Thymus (tissue), 11 donors: ENCODE measurements at regions not wholly inside any gene's neighbourhood (a gene's known extent, or its start where the extent isn't known, plus 50 kb on each side); places are given as distances from the start of the nearest gene placed in this dataset.

Experiments used
- DNase-seq, 9 donors: peaks; one replicate each; pipeline ENCODE4 v3.0.0-alpha.2; 2013; ENCODE audit warnings: low spot score in 9 of 9, low read depth in 6 of 9, missing footprints in 1 of 9
- H3K27ac ChIP-seq, 2 donors: one replicate each; pipeline ENCODE4 v1.5.1; 2013; ENCODE audit warnings: control low read depth in 1 of 2, low read depth in 1 of 2, low read length in 1 of 2, mild to moderate bottlenecking in 1 of 2, moderate library complexity in 1 of 2
- H3K27me3 ChIP-seq, 2 donors: one replicate each; pipeline ENCODE4 v1.5.1; 2013; ENCODE audit warnings: low read length in 1 of 2; ENCODE audit not compliant: control insufficient read depth in 2 of 2, insufficient read depth in 1 of 2
- H3K36me3 ChIP-seq, 2 donors: one replicate each; pipeline ENCODE4 v1.5.1; 2013; ENCODE audit warnings: low read length in 1 of 2, mild to moderate bottlenecking in 1 of 2, moderate library complexity in 1 of 2; ENCODE audit not compliant: control insufficient read depth in 2 of 2, insufficient read depth in 2 of 2
- H3K4me1 ChIP-seq, 2 donors: one replicate each; pipeline ENCODE4 v1.5.1; 2013; ENCODE audit warnings: low read length in 2 of 2; ENCODE audit not compliant: control insufficient read depth in 2 of 2, insufficient read depth in 2 of 2
- H3K4me3 ChIP-seq, 2 donors: one replicate each; pipeline ENCODE4 v1.5.1; 2013; ENCODE audit warnings: low read length in 2 of 2, control low read depth in 1 of 2, mild to moderate bottlenecking in 1 of 2
- H3K9me3 ChIP-seq, 2 donors: one replicate each; pipeline ENCODE4 v1.5.1; 2013; ENCODE audit warnings: low read length in 1 of 2, mild to moderate bottlenecking in 1 of 2; ENCODE audit not compliant: control insufficient read depth in 2 of 2, insufficient read depth in 1 of 2
- WGBS: extraction: QIAGEN DNeasy Blood & Tissue Kit; methylation state at CpG from one replicate; pipeline ENCODE4 v1.1.7; 2013; 5-methylcytosine and 5-hydroxymethylcytosine counted together
- donor health status: healthy.

DNA sequence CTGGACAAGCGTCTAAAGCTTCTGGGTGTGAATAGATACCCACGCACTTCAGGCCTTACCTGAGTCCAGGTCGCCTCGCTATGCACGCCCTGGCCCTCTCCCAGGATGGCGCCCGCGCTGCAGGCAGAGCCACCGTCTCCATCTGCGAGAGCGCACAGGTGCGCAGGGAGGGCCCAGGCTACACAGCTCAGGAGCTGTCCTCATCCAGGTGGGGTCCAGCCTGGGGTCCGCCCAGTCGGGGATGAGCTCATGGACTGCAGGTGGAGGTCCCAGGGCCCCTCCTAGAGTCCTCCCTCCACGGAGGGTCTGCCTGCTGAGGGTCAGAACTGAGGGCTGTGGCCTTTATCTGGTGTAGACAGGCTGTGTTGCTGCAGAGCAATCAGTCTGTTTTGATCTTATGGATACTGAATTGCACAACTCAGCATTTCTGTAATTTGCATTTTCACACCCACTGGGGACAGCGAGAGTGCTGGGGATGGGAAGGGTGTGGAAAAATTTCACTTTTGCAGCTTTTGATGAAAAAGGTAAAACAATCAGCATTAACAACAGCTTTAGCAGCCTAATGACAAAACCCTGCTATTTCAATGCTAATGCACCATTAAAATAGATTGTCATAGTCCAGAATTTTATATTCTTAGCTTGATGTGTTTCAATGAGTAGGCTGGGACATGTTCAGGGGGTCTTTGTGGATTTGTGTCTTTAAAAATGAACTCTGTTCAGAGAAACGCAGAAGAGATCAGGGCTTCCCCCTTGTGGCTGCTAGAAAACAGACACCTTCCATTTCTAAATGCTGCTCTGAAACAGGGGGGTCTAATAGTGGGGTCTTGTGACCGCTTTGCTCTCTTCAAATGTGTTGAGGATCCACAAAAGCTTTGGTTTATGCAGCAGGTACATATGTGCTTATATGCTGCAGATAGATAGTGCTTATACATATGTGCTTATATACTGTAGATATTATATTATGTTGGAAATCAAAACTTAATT is 77.8 kb upstream of the PHACTR3 start:
- H3K27me3 ChIP-seq = peaks cover 0 to 13% of the 10 kb centered on the region in 2 donors
- H3K4me1 ChIP-seq = no peaks in the 10 kb centered on the region

DNA sequence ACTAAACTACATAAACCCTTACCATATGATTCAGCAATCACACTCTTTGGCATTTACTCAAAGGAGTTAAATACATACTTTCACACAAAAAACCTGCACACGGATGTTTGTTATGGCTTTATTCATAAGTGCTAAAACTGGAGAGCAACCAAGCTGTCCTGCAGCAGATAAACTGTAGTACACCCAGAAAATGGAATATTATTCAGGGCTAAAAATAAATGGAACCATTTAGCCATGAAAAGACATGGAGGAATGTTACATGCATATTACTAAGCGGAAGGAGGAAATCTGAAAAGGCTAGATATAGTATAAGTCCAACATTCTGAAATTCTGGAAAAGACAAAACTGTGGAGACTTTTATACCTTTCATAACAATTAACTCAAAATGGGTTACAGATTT is 73.6 kb upstream of the PHACTR3 start:
- 93% methylated on average over 2 of the region's 2 CpGs for WGBS
- H3K36me3 ChIP-seq = no peaks in the 10 kb centered on the region
- no peak overlapping the region for H3K4me3 ChIP-seq
- H3K27ac ChIP-seq = no peak overlapping the region
- no peaks in the 10 kb centered on the region for H3K4me1 ChIP-seq
- no peak for DNase-seq
- H3K9me3 ChIP-seq = no peaks in the 10 kb centered on the region
- peaks cover 0 to 9% of the 10 kb centered on the region in 2 donors for H3K27me3 ChIP-seq

More for the DNA sequence above, 77.8 kb upstream of the PHACTR3 start:
- no peak for DNase-seq
- H3K27ac ChIP-seq = no peak overlapping the region
- H3K4me3 ChIP-seq = no peak overlapping the region
- H3K36me3 ChIP-seq = no peaks in the 10 kb centered on the region
- 64% methylated on average over 18 of the region's 18 CpGs for WGBS
- no peaks in the 10 kb centered on the region for H3K9me3 ChIP-seq

DNA sequence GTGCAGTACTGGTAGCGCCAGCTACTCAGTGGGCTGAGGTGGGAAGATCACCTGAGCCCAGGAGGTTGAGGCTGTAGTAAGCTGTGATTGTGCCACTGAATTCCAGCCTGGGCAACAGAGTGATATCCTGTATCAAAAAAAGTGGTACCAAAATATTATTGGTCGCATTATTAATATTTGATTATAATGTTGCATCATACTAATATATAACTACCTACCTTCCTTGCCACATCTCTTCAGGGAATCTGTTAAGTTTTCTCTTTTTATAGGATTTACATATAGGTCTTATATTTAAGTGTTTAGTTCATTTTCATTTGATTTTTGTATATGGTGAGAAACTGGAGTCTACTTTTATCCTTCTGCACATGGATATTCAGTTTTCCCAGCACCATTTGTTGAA is 66.3 kb upstream of the PHACTR3 start:
- DNase-seq = no peak
- 96% methylated on average over 2 of the region's 2 CpGs for WGBS
- Histone ChIP-seq H3K4me3 (no peak overlapping the region), H3K36me3 (no peaks in the 10 kb centered on the region), H3K9me3 (no peaks in the 10 kb centered on the region), H3K27ac (no peak overlapping the region), H3K27me3 (no peaks in the 10 kb centered on the region), H3K4me1 (no peaks in the 10 kb centered on the region)

DNA sequence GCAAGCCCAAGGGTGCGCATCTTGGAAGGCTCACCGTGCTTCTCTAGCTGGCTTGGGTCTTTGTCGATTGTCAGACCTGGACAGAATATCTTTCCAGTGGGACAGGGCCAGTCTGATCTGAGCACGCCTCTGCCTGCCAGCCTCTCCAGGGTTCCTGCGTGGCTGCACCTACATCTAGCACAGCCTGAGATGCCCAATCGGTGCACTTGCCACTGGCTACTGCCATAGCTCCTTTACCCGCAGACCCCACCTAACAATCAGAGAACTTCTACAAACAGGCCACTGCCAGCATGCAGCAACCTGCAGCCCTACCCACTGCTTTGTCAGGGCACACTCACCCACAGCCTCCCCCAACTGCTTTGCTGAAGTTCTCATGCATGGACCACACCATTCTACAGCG is 56.7 kb upstream of the PHACTR3 start:
- Histone ChIP-seq H3K27me3 (no peaks in the 10 kb centered on the region), H3K4me3 (no peak overlapping the region), H3K36me3 (no peaks in the 10 kb centered on the region), H3K4me1 (no peaks in the 10 kb centered on the region), H3K27ac (no peak overlapping the region), H3K9me3 (no peaks in the 10 kb centered on the region)
- 96% methylated on average over 8 of the region's 8 CpGs for WGBS
- no peak for DNase-seq
